ENCODE measurements at regions not wholly inside any gene's neighbourhood (a gene's known extent, or its start where the extent isn't known, plus 50 kb on each side); places are given as distances from the start of the nearest gene placed in this dataset.
A peak's percentile ranks its signal among the peaks of the same experiment; 100 is the strongest.

DNA sequence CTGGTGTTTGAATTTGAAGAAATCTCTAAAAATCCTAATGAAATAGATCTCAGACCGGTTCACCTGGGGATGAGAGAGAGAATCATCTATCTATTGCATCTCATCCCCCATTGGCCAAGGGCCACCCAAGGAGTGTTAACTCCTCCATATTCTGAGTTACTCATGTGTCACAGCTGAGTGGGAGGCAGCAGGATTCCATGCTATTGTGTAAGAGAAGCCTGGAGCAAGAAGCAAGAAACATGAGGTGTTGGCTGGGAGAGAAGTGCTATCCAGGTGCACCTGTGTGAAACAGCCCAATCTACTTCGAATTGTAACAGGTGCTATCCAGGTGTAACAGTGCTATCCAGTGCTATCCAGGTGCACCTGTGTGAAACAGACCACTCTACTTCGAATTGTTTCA, 150.3 kb upstream of the MAOA start:
- no CpG with 5 or more reads among the region's 3 CpGs for WGBS (ENCODE audit: extremely low coverage, insufficient coverage, low lambda C conversion rate)
- no peak overlapping the region for H3K4ac ChIP-seq (ENCODE audit: low read depth, low read length)
- no peaks in the 10 kb centered on the region for H3K36me3 ChIP-seq (ENCODE audit: control insufficient read depth, insufficient read depth, low read length)
- no peak overlapping the region for H3K4me3 ChIP-seq (ENCODE audit: low read length)
- no peak overlapping the region for H2BK15ac ChIP-seq (replicated peaks; ENCODE audit: low read depth)
- no peak overlapping the region for H2AK5ac ChIP-seq (ENCODE audit: low read length)
- H3K27ac ChIP-seq (ENCODE audit: low read depth, low read length): no peak overlapping the region
- no peak overlapping the region for H3K56ac ChIP-seq (ENCODE audit: low read length)
- no peaks in the 10 kb centered on the region for H3K79me1 ChIP-seq (ENCODE audit: low read length)
- H3K4me2 ChIP-seq (ENCODE audit: low read length): no peak overlapping the region
- no peak overlapping the region for H4K8ac ChIP-seq (ENCODE audit: low read depth, low read length)
- no peak overlapping the region for H3K18ac ChIP-seq (ENCODE audit: low read length)
- H3K23ac ChIP-seq (ENCODE audit: low read length): no peak overlapping the region
- no peak overlapping the region for H3K9ac ChIP-seq (ENCODE audit: low read length)
- no peak overlapping the region for H2BK120ac ChIP-seq (ENCODE audit: low read depth, low read length)
- DNase-seq: peak; percentile 4
- no peaks in the 10 kb centered on the region for H3K79me2 ChIP-seq (ENCODE audit: control insufficient read depth, insufficient read depth, low read length)
- H3K4me1 ChIP-seq (ENCODE audit: control insufficient read depth, low read depth, low read length): no peaks in the 10 kb centered on the region
- no peak overlapping the region for H4K5ac ChIP-seq (ENCODE audit: low read length)
- no peak overlapping the region for H2BK5ac ChIP-seq (ENCODE audit: low read length)
- no peaks in the 10 kb centered on the region for H3K27me3 ChIP-seq (ENCODE audit: insufficient read depth, low read length, poor library complexity)

DNA sequence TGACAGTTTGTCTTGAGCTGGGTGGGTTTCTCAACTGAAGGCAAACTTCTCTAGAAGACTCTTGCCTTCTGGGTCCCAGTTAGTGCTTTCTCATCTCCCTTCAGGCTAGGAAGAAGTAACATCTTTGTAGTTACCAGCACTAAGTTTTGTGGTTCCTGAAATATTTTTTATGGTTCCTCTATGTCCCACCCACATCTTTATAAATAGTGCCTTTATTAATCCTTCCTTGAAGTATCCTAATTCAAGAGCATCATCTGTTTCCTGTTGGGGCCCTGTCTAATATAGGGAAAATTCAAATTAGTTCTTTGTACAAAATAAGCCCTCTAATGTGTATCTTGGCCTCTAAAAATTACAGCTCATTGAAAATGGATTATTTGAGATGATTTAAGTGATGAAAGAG, 147.4 kb upstream of the MAOA start:
- H3K36me3 ChIP-seq (ENCODE audit: control insufficient read depth, insufficient read depth, low read length): no peaks in the 10 kb centered on the region
- H3K56ac ChIP-seq (ENCODE audit: low read length): no peak overlapping the region
- no peak overlapping the region for H2BK120ac ChIP-seq (ENCODE audit: low read depth, low read length)
- H3K4me1 ChIP-seq (ENCODE audit: control insufficient read depth, low read depth, low read length): no peaks in the 10 kb centered on the region
- no peak overlapping the region for H3K9ac ChIP-seq (ENCODE audit: low read length)
- H2BK15ac ChIP-seq (replicated peaks; ENCODE audit: low read depth): no peak overlapping the region
- no peak overlapping the region for H3K18ac ChIP-seq (ENCODE audit: low read length)
- no peak overlapping the region for H4K5ac ChIP-seq (ENCODE audit: low read length)
- H3K23ac ChIP-seq (ENCODE audit: low read length): no peak overlapping the region
- H3K79me2 ChIP-seq (ENCODE audit: control insufficient read depth, insufficient read depth, low read length): no peaks in the 10 kb centered on the region
- no peak for DNase-seq
- H3K4me3 ChIP-seq (ENCODE audit: low read length): no peak overlapping the region
- no peak overlapping the region for H2AK5ac ChIP-seq (ENCODE audit: low read length)
- H3K4ac ChIP-seq (ENCODE audit: low read depth, low read length): no peak overlapping the region
- no peak overlapping the region for H3K4me2 ChIP-seq (ENCODE audit: low read length)
- H2BK5ac ChIP-seq (ENCODE audit: low read length): no peak overlapping the region
- no peaks in the 10 kb centered on the region for H3K79me1 ChIP-seq (ENCODE audit: low read length)
- no peak overlapping the region for H3K27ac ChIP-seq (ENCODE audit: low read depth, low read length)
- no peak overlapping the region for H4K8ac ChIP-seq (ENCODE audit: low read depth, low read length)
- H3K27me3 ChIP-seq (ENCODE audit: insufficient read depth, low read length, poor library complexity): no peaks in the 10 kb centered on the region

DNA sequence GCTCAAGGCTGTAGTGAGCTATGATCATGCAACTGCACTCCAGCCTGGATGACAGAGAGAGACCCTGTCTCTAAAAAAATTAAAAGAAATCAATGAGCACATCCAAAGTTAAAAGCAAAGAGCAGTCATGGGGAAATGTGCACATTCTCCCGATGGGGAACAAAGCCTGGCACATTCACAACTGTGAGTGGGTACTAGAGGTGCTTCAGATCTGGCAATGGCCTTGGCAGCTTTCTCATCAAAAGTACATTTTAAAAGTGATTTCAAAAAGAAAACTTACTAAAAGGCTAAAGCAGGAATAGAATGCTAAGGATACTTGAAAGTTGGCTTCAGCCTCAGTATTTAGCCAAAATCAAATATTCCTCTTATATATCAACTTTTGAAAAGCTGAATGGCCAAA, 145.9 kb upstream of the MAOA start:
- H3K36me3 ChIP-seq (ENCODE audit: control insufficient read depth, insufficient read depth, low read length): no peaks in the 10 kb centered on the region
- H2AK5ac ChIP-seq (ENCODE audit: low read length): no peak overlapping the region
- H3K9ac ChIP-seq (ENCODE audit: low read length): no peak overlapping the region
- H3K79me2 ChIP-seq (ENCODE audit: control insufficient read depth, insufficient read depth, low read length): no peaks in the 10 kb centered on the region
- no peak overlapping the region for H3K56ac ChIP-seq (ENCODE audit: low read length)
- no CpG with 5 or more reads among the region's 1 CpG for WGBS (ENCODE audit: extremely low coverage, insufficient coverage, low lambda C conversion rate)
- H3K27me3 ChIP-seq (ENCODE audit: insufficient read depth, low read length, poor library complexity): no peaks in the 10 kb centered on the region
- no peak overlapping the region for H3K23ac ChIP-seq (ENCODE audit: low read length)
- no peak overlapping the region for H2BK120ac ChIP-seq (ENCODE audit: low read depth, low read length)
- H3K4ac ChIP-seq (ENCODE audit: low read depth, low read length): no peak overlapping the region
- no peaks in the 10 kb centered on the region for H3K79me1 ChIP-seq (ENCODE audit: low read length)
- no peak overlapping the region for H3K4me3 ChIP-seq (ENCODE audit: low read length)
- no peak overlapping the region for H3K4me2 ChIP-seq (ENCODE audit: low read length)
- H3K4me1 ChIP-seq (ENCODE audit: control insufficient read depth, low read depth, low read length): no peaks in the 10 kb centered on the region
- H4K8ac ChIP-seq (ENCODE audit: low read depth, low read length): no peak overlapping the region
- no peak for DNase-seq
- H2BK15ac ChIP-seq (replicated peaks; ENCODE audit: low read depth): no peak overlapping the region
- H4K5ac ChIP-seq (ENCODE audit: low read length): no peak overlapping the region
- no peak overlapping the region for H3K18ac ChIP-seq (ENCODE audit: low read length)
- H3K27ac ChIP-seq (ENCODE audit: low read depth, low read length): no peak overlapping the region
- no peak overlapping the region for H2BK5ac ChIP-seq (ENCODE audit: low read length)

DNA sequence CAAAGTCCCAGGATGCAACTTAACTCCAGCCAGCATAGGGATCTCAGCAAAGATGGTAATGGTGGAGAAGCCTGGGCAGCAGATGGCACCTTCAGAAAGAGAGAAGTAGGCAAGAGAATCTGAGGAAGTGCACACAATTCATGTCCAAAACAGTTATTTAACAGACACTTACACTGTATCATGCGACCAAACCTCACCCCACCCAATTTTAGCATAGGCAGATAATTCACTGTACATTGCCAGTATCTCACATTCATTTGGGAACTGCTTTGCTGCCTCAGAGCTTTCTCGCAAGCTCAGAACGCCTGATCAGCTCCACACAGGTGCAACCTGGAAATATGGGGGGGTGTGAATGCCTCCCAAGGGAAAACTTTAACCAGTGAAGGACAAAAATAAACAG, 143.0 kb upstream of the MAOA start:
- Histone ChIP-seq H3K9ac (ENCODE audit: low read length) (no peak overlapping the region), H3K36me3 (ENCODE audit: control insufficient read depth, insufficient read depth, low read length) (no peaks in the 10 kb centered on the region), H2BK15ac (replicated peaks; ENCODE audit: low read depth) (no peak overlapping the region), H2AK5ac (ENCODE audit: low read length) (no peak overlapping the region), H4K8ac (ENCODE audit: low read depth, low read length) (no peak overlapping the region), H3K27ac (ENCODE audit: low read depth, low read length) (no peak overlapping the region), H3K79me2 (ENCODE audit: control insufficient read depth, insufficient read depth, low read length) (no peaks in the 10 kb centered on the region), H3K27me3 (ENCODE audit: insufficient read depth, low read length, poor library complexity) (no peaks in the 10 kb centered on the region), H3K18ac (ENCODE audit: low read length) (no peak overlapping the region), H4K5ac (ENCODE audit: low read length) (no peak overlapping the region), H3K4ac (ENCODE audit: low read depth, low read length) (no peak overlapping the region), H3K4me1 (ENCODE audit: control insufficient read depth, low read depth, low read length) (no peaks in the 10 kb centered on the region), H2BK120ac (ENCODE audit: low read depth, low read length) (no peak overlapping the region), H3K23ac (ENCODE audit: low read length) (no peak overlapping the region), H3K4me3 (ENCODE audit: low read length) (no peak overlapping the region), H3K79me1 (ENCODE audit: low read length) (no peaks in the 10 kb centered on the region), H3K4me2 (ENCODE audit: low read length) (no peak overlapping the region), H2BK5ac (ENCODE audit: low read length) (no peak overlapping the region), H3K56ac (ENCODE audit: low read length) (no peak overlapping the region)
- no peak for DNase-seq
- WGBS (ENCODE audit: extremely low coverage, insufficient coverage, low lambda C conversion rate): no CpG with 5 or more reads among the region's 3 CpGs

DNA sequence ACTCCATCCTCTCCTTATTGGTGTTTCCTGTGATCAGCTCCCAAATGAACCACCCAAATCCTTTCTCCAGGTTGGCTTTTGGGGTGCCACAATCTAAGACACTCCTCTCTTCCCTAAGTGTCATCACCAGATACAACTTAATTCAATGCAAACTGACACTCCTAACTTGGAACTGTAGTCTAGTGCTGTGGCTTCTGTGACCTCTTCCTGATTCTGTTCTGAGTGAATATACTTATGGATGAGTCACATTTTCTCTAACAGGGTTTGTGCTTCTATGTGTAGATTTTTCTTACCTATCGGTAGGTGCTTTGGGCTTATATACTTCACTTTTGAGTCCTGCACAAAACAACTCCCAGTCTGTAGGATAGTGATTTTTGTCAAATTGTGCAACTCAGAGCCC, 141.3 kb upstream of the MAOA start:
- H3K36me3 ChIP-seq (ENCODE audit: control insufficient read depth, insufficient read depth, low read length): no peaks in the 10 kb centered on the region
- no peaks in the 10 kb centered on the region for H3K4me1 ChIP-seq (ENCODE audit: control insufficient read depth, low read depth, low read length)
- H3K4ac ChIP-seq (ENCODE audit: low read depth, low read length): no peak overlapping the region
- H2BK15ac ChIP-seq (replicated peaks; ENCODE audit: low read depth): no peak overlapping the region
- H4K5ac ChIP-seq (ENCODE audit: low read length): no peak overlapping the region
- no peak overlapping the region for H3K27ac ChIP-seq (ENCODE audit: low read depth, low read length)
- no peak overlapping the region for H2BK120ac ChIP-seq (ENCODE audit: low read depth, low read length)
- H3K79me1 ChIP-seq (ENCODE audit: low read length): no peaks in the 10 kb centered on the region
- no peak overlapping the region for H2BK5ac ChIP-seq (ENCODE audit: low read length)
- no peak overlapping the region for H4K8ac ChIP-seq (ENCODE audit: low read depth, low read length)
- no peak overlapping the region for H3K4me2 ChIP-seq (ENCODE audit: low read length)
- H3K9ac ChIP-seq (ENCODE audit: low read length): no peak overlapping the region
- no peak for DNase-seq
- H2AK5ac ChIP-seq (ENCODE audit: low read length): no peak overlapping the region
- no peak overlapping the region for H3K23ac ChIP-seq (ENCODE audit: low read length)
- no peaks in the 10 kb centered on the region for H3K79me2 ChIP-seq (ENCODE audit: control insufficient read depth, insufficient read depth, low read length)
- H3K18ac ChIP-seq (ENCODE audit: low read length): no peak overlapping the region
- no peak overlapping the region for H3K56ac ChIP-seq (ENCODE audit: low read length)
- no CpG with 5 or more reads among the region's 1 CpG for WGBS (ENCODE audit: extremely low coverage, insufficient coverage, low lambda C conversion rate)
- no peak overlapping the region for H3K4me3 ChIP-seq (ENCODE audit: low read length)
- no peaks in the 10 kb centered on the region for H3K27me3 ChIP-seq (ENCODE audit: insufficient read depth, low read length, poor library complexity)

DNA sequence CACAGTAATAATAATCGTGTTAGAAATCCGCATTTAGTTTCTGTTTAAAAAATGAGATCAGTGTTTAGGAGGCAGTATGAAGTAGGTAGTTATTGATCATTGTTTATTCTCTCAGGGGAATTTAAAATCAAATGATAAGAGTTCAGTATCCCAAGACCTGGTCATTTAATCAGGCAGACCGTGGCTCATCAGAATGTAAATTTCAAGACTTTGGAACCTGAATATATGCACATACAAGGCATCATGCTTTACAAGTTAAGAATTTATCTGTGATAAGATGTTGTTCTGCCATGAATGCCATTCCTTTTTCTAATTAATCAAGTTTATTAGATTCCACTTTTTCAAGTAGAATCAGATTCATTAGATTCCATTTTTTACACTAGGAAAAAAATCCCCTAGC, 133.5 kb upstream of the MAOA start:
- H3K27ac ChIP-seq (ENCODE audit: low read depth, low read length): no peak overlapping the region
- no peaks in the 10 kb centered on the region for H3K27me3 ChIP-seq (ENCODE audit: insufficient read depth, low read length, poor library complexity)
- H3K4me1 ChIP-seq (ENCODE audit: control insufficient read depth, low read depth, low read length): no peaks in the 10 kb centered on the region
- no peak overlapping the region for H3K4me3 ChIP-seq (ENCODE audit: low read length)
- H3K36me3 ChIP-seq (ENCODE audit: control insufficient read depth, insufficient read depth, low read length): no peaks in the 10 kb centered on the region
- no peak overlapping the region for H3K9ac ChIP-seq (ENCODE audit: low read length)
- H2BK15ac ChIP-seq (replicated peaks; ENCODE audit: low read depth): no peak overlapping the region
- no peak overlapping the region for H2AK5ac ChIP-seq (ENCODE audit: low read length)
- no peak overlapping the region for H3K4me2 ChIP-seq (ENCODE audit: low read length)
- H3K56ac ChIP-seq (ENCODE audit: low read length): no peak overlapping the region
- no peak for DNase-seq
- H3K79me2 ChIP-seq (ENCODE audit: control insufficient read depth, insufficient read depth, low read length): no peaks in the 10 kb centered on the region
- no peak overlapping the region for H3K23ac ChIP-seq (ENCODE audit: low read length)
- no peak overlapping the region for H2BK5ac ChIP-seq (ENCODE audit: low read length)
- H3K18ac ChIP-seq (ENCODE audit: low read length): no peak overlapping the region
- H2BK120ac ChIP-seq (ENCODE audit: low read depth, low read length): no peak overlapping the region
- H4K8ac ChIP-seq (ENCODE audit: low read depth, low read length): no peak overlapping the region
- H3K4ac ChIP-seq (ENCODE audit: low read depth, low read length): no peak overlapping the region
- no CpG with 5 or more reads among the region's 3 CpGs for WGBS (ENCODE audit: extremely low coverage, insufficient coverage, low lambda C conversion rate)
- H4K5ac ChIP-seq (ENCODE audit: low read length): no peak overlapping the region
- H3K79me1 ChIP-seq (ENCODE audit: low read length): no peaks in the 10 kb centered on the region

All from mesendoderm (in vitro differentiated cells).